HCT116 (cell line): ENCODE measurements at regions not wholly inside any gene's neighbourhood (a gene's known extent, or its start where the extent isn't known, plus 50 kb on each side); places are given as distances from the start of the nearest gene placed in this dataset.

Experiments used
- ATAC-seq: fragments of 200-7000 bp; cut with Tn5 transposase; 2 replicates; pipeline ENCODE4 v1.9.1; 2020; ENCODE audit warnings: mild to moderate bottlenecking, moderate library complexity
- BruUV-seq: library from RNA; stranded (reverse); fragments of 400-500 nt; replicated peaks from 2 replicates; lab custom pipeline; 2021; lab: Mats Ljungman, UMichigan
- CTCF ChIA-PET: fragments of 300-600 bp; sonication (Branson Sonifier 250); formaldehyde crosslinking; loops from one replicate; lab custom pipeline; 2021; ENCODE audit warnings: antibody characterized with exemption; lab: Charles Lee
- POLR2A ChIA-PET: fragments of 300-600, 350-600 bp; sonication (Branson Sonifier 250); formaldehyde crosslinking; loops from one replicate; lab custom pipeline; 2021; ENCODE audit warnings: antibody characterized with exemption; lab: Charles Lee
- RAD21 ChIA-PET, 2 experiments: fragments of 300-600 bp; sonication (Branson Sonifier 250); formaldehyde crosslinking; loops; one replicate each; lab custom pipeline; 2023; ENCODE audit warnings: low total read pairs in 2 of 2; ENCODE audit not compliant: uncharacterized antibody in 2 of 2, unreplicated experiment in 2 of 2, low non-redundant PET in 1 of 2; lab: Charles Lee
- DNase-seq: peaks from one replicate; pipeline ENCODE4 v3.0.0-alpha.2; 2010; ENCODE audit warnings: low read depth, low spot score
- H2AFZ ChIP-seq: fragments of 200-600 bp; shearing (Covaris generic), sonication (generic); 2 replicates; pipeline ENCODE4 v1.6.1; 2017; ENCODE audit warnings: low read depth, mixed run types, mixed read lengths, antibody characterized with exemption, low read length; ENCODE audit not compliant: poor library complexity, severe bottlenecking
- H3K27ac ChIP-seq: 2 replicates; pipeline ENCODE4 v1.5.1; 2012; ENCODE audit warnings: low read depth, low read length
- H3K27me3 ChIP-seq: fragments of 200-600 bp; sonication (generic); 2 replicates; pipeline ENCODE4 v1.6.1; 2016; ENCODE audit warnings: mixed run types, low read length, mixed read lengths; ENCODE audit not compliant: insufficient read depth
- H3K36me3 ChIP-seq, 2 experiments: fragments of 200-500 bp in 1 of 2; fragments of 200-600 bp in 1 of 2; sonication (Bioruptor generic) in 1 of 2; sonication (generic) in 1 of 2; 2 replicates each; pipeline versions ENCODE4 v1.5.1 to v1.6.1; 2014 to 2016; ENCODE audit warnings: low read length in 2 of 2, inconsistent platforms in 1 of 2, mixed read lengths in 1 of 2, mixed run types in 1 of 2; ENCODE audit not compliant: insufficient read depth in 2 of 2, control insufficient read depth in 1 of 2
- H3K4me1 ChIP-seq, 2 experiments: fragments of 200-600 bp in 1 of 2; sonication (generic) in 1 of 2; 2 replicates each; pipeline versions ENCODE4 v1.5.1 to v1.6.1; 2012 to 2017; ENCODE audit warnings: low read length in 2 of 2, inconsistent platforms in 1 of 2, mild to moderate bottlenecking in 1 of 2, mixed read lengths in 1 of 2, mixed run types in 1 of 2, moderate library complexity in 1 of 2; ENCODE audit not compliant: insufficient read depth in 2 of 2, control insufficient read depth in 1 of 2
- H3K4me2 ChIP-seq: fragments of 200-600 bp; sonication (generic); 2 replicates; pipeline ENCODE4 v1.6.1; 2017; ENCODE audit warnings: mixed run types, low read length, mixed read lengths
- H3K4me3 ChIP-seq, 2 experiments: fragments of 200-600 bp in 1 of 2; sonication (generic) in 1 of 2; replicated peaks in 1 of 2; 2 replicates each; pipeline ENCODE4 v1.5.1; 2011 to 2016; ENCODE audit warnings: low read length in 2 of 2, control low read depth in 1 of 2, low read depth in 1 of 2, mild to moderate bottlenecking in 1 of 2, mixed read lengths in 1 of 2, mixed run types in 1 of 2
- H3K79me2 ChIP-seq: fragments of 200-600 bp; sonication (generic); 2 replicates; pipeline ENCODE4 v1.6.1; 2017; ENCODE audit warnings: mild to moderate bottlenecking, mixed run types, low read length, moderate library complexity, mixed read lengths; ENCODE audit not compliant: insufficient read depth
- H3K9ac ChIP-seq: fragments of 200-600 bp; sonication (generic); 2 replicates; pipeline ENCODE4 v1.6.1; 2016; ENCODE audit warnings: low read length, mixed read lengths
- H3K9me2 ChIP-seq: fragments of 200-600 bp; sonication (generic), shearing (Covaris generic); 2 replicates; pipeline ENCODE4 v1.6.1; 2017; ENCODE audit warnings: mixed run types, mild to moderate bottlenecking, moderate library complexity; ENCODE audit not compliant: insufficient read depth
- H3K9me3 ChIP-seq, 2 experiments: fragments of 200-500 bp in 1 of 2; fragments of 200-600 bp in 1 of 2; sonication (Bioruptor generic) in 1 of 2; sonication (generic) in 1 of 2; 2 replicates each; pipeline ENCODE4 v1.6.1; 2014 to 2017; ENCODE audit warnings: low read length in 2 of 2, mixed read lengths in 2 of 2, inconsistent platforms in 1 of 2, low read depth in 1 of 2, mild to moderate bottlenecking in 1 of 2, mixed run types in 1 of 2, moderate library complexity in 1 of 2; ENCODE audit not compliant: control insufficient read depth in 1 of 2, insufficient read depth in 1 of 2
- H4K20me1 ChIP-seq: fragments of 200-600 bp; sonication (generic), shearing (Covaris generic); 2 replicates; pipeline ENCODE4 v1.6.1; 2017; ENCODE audit warnings: mixed run types, mild to moderate bottlenecking, moderate library complexity; ENCODE audit not compliant: insufficient read depth
- ATF3 ChIP-seq: IDR thresholded peaks from 2 replicates; pipeline ENCODE4 v1.6.1; 2012
- CEBPB ChIP-seq: IDR thresholded peaks from 2 replicates; pipeline ENCODE4 v1.6.1; 2012; ENCODE audit warnings: low read depth
- CTCF ChIP-seq, 3 experiments: fragments of 200-600 bp in 1 of 3; sonication (generic) in 1 of 3; IDR thresholded peaks in 2 of 3; conservative IDR thresholded peaks in 1 of 3; 2 replicates each; pipeline ENCODE4 v1.5.1; 2012 to 2017; ENCODE audit warnings: low read depth in 2 of 3, low read length in 2 of 3, antibody characterized with exemption in 1 of 3, borderline replicate concordance in 1 of 3, control low read depth in 1 of 3, mild to moderate bottlenecking in 1 of 3, mixed read lengths in 1 of 3, mixed run types in 1 of 3, moderate library complexity in 1 of 3; ENCODE audit not compliant: insufficient read depth in 1 of 3
- ELF1 ChIP-seq: IDR thresholded peaks from 2 replicates; pipeline ENCODE4 v1.6.1; 2012; ENCODE audit warnings: low read depth, borderline replicate concordance
- EZH2 ChIP-seq: fragments of 200-600 bp; sonication (generic); IDR thresholded peaks from 2 replicates; pipeline ENCODE4 v1.6.1; 2017; ENCODE audit warnings: antibody characterized with exemption, mixed run types
- JUND ChIP-seq: IDR thresholded peaks from 2 replicates; pipeline ENCODE4 v1.6.1; 2012
- POLR2A ChIP-seq: IDR thresholded peaks from 2 replicates; pipeline ENCODE4 v1.7.0; 2011; ENCODE audit warnings: borderline replicate concordance; ENCODE audit not compliant: insufficient read depth, insufficient read length; ENCODE audit errors: extremely low read depth
- POLR2AphosphoS5 ChIP-seq: IDR thresholded peaks from 2 replicates; pipeline ENCODE4 v1.6.1; 2011; ENCODE audit warnings: mild to moderate bottlenecking, low read depth, low read length, moderate library complexity
- RAD21 ChIP-seq: IDR thresholded peaks from 2 replicates; pipeline ENCODE4 v1.6.1; 2012; ENCODE audit warnings: low read depth, mild to moderate bottlenecking
- REST ChIP-seq: IDR thresholded peaks from 2 replicates; pipeline ENCODE4 v1.6.1; 2012; ENCODE audit warnings: low read depth
- SIN3A ChIP-seq: IDR thresholded peaks from 2 replicates; pipeline ENCODE4 v1.6.1; 2012; ENCODE audit warnings: low read depth
- SP1 ChIP-seq: IDR thresholded peaks from 2 replicates; pipeline ENCODE4 v1.6.1; 2012; ENCODE audit warnings: low read depth
- SRF ChIP-seq: IDR thresholded peaks from 2 replicates; pipeline ENCODE4 v1.6.1; 2012; ENCODE audit warnings: low read depth
- TCF7L2 ChIP-seq: IDR thresholded peaks from 2 replicates; pipeline ENCODE4 v1.7.0; 2011; ENCODE audit warnings: borderline replicate concordance, inconsistent platforms; ENCODE audit not compliant: insufficient read depth, insufficient read length; ENCODE audit errors: extremely low read depth
- YY1 ChIP-seq: IDR thresholded peaks from 2 replicates; pipeline ENCODE4 v1.6.1; 2011; ENCODE audit warnings: low read length, low read depth, moderate library complexity, mild to moderate bottlenecking; ENCODE audit not compliant: insufficient replicate concordance; ENCODE audit errors: extremely low read depth
- ZBTB33 ChIP-seq: IDR thresholded peaks from 2 replicates; pipeline ENCODE4 v1.6.1; 2011; ENCODE audit warnings: mild to moderate bottlenecking, low read length, moderate library complexity; ENCODE audit not compliant: insufficient replicate concordance; ENCODE audit errors: extremely low read depth
- ZFX ChIP-seq: fragments of 450-650 bp; IDR thresholded peaks from 2 replicates; pipeline ENCODE4 v1.6.1; 2017
- ZNF274 ChIP-seq: fragments of 200-500 bp; sonication (Bioruptor generic); IDR thresholded peaks from 2 replicates; pipeline ENCODE4 v1.6.1; 2014; ENCODE audit warnings: mild to moderate bottlenecking, low read depth, low read length, inconsistent platforms
- intact Hi-C: fragments of 100-400 bp; cut with micrococcal nuclease; formaldehyde crosslinking; loops from 2 replicates; pipeline ENCODE4 v1.10.0; 2022

DNA sequence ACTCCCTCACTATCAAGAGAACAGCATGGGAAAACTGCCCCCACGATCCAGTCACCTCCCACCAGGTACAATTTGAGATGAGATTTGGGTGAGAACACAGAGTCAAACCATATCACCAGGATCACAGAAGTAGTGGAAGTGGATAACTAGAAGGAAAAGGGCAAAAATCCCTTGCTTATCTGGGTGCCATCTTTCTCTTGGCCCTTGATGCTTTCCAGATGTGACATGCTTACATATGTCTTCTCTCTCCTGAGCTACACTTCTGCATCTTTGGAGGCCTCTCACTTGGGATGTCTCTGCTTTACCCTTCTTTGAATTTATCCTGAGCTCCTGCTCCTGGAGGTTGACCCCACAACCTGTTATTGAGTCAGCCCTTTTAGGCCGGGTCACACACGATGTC is 57.6 kb upstream of the APOBEC4 start:
- DNase-seq = no peak
- no peaks in the 10 kb centered on the region for H3K36me3 ChIP-seq
- H3K4me1 ChIP-seq = no peaks in the 10 kb centered on the region
- H3K9me3 ChIP-seq = no peaks in the 10 kb centered on the region
- POLR2A ChIA-PET = no interaction called here
- no peaks in the 10 kb centered on the region for H3K9me2 ChIP-seq
- H3K4me3 ChIP-seq = no peak overlapping the region
- H3K4me2 ChIP-seq = no peak overlapping the region
- ATAC-seq = no peak
- RAD21 ChIA-PET = no interaction called here
- H3K9ac ChIP-seq = no peak overlapping the region
- no peaks in the 10 kb centered on the region for H3K79me2 ChIP-seq
- intact Hi-C loops = no loop called here
- no peak overlapping the region for H3K27ac ChIP-seq
- H2AFZ ChIP-seq = no peak overlapping the region
- no peaks in the 10 kb centered on the region for H3K27me3 ChIP-seq
- H4K20me1 ChIP-seq = no peaks in the 10 kb centered on the region
- TF ChIP-seq SIN3A (no peak), REST (no peak), JUND (no peak), TCF7L2 (no peak), ZBTB33 (no peak), ATF3 (no peak), POLR2A (no peak), POLR2AphosphoS5 (no peak), SP1 (no peak), CTCF (IDR thresholded peaks at IDR 0.05 in 2 of 3, conservative IDR thresholded peaks at IDR 0.05 in 1 of 3; ENCODE audit: borderline replicate concordance in 1 of 3, insufficient read depth in 1 of 3, low read depth in 2 of 3, low read length in 2 of 3) (no peak), ELF1 (no peak), CEBPB (no peak), SRF (no peak), YY1 (no peak), ZNF274 (no peak), EZH2 (no peak), RAD21 (no peak), ZFX (no peak)
- CTCF ChIA-PET = no interaction called here
- no TSS peak for BruUV-seq
